K562 (cell line): ENCODE measurements at regions not wholly inside any gene's neighbourhood (a gene's known extent, or its start where the extent isn't known, plus 50 kb on each side); places are given as distances from the start of the nearest gene placed in this dataset.

Experiments
- ATAC-seq: fragments of 200-7000 bp; cut with Tn5 transposase; 3 replicates; pipeline ENCODE4 v1.9.1; 2020; ENCODE audit warnings: moderate library complexity
- BruUV-seq: library from RNA; stranded (reverse); fragments of 400-500 nt; replicated peaks from 2 replicates; lab custom pipeline; 2021; lab: Mats Ljungman, UMichigan
- CTCF ChIA-PET: fragments of 300-600 bp; formaldehyde crosslinking; extraction: SDS; loops from one replicate; lab custom pipeline; 2021; ENCODE audit warnings: low intra/inter-chr PET ratio; lab: Yijun Ruan, JAX
- POLR2A ChIA-PET: fragments of 300-600, 350-650 bp; sonication (Branson Sonifier 250); formaldehyde crosslinking; extraction: SDS; loops from one replicate; lab custom pipeline; 2021; ENCODE audit warnings: antibody characterized with exemption, inconsistent platforms; lab: Yijun Ruan, JAX
- DNase-seq, 4 experiments: peaks; one replicate each; pipeline versions ENCODE4 v3.0.0 to v3.0.0-alpha.2; 2011 to 2018; ENCODE audit warnings: low spot score in 3 of 4, mixed read lengths in 3 of 4; ENCODE audit errors: extremely low read depth in 1 of 4
- FAIRE-seq: peaks from 2 replicates; lab custom pipeline; 2011; peaks lifted over from hg19 to GRCh38; lab: Jason Lieb, UNC
- H2AFZ ChIP-seq: 2 replicates; pipeline ENCODE4 v1.6.0; 2011; ENCODE audit warnings: low read depth, low read length, control low read depth, inconsistent platforms
- H3K27ac ChIP-seq: fragments of 200-600 bp; 3 replicates; pipeline ENCODE4 v1.8.0; 2011; ENCODE audit warnings: low read depth, mild to moderate bottlenecking, control low read depth, inconsistent platforms, low read length, moderate library complexity, mixed read lengths; ENCODE audit errors: extremely low read depth
- H3K27me3 ChIP-seq, 2 experiments: fragments of 300-600 bp in 1 of 2; 2 replicates in 1 of 2; 3 replicates in 1 of 2; pipeline versions ENCODE4 v1.6.0 to v1.8.0; 2011; ENCODE audit warnings: inconsistent platforms in 2 of 2, low read length in 2 of 2, mild to moderate bottlenecking in 1 of 2, mixed read lengths in 1 of 2, moderate library complexity in 1 of 2; ENCODE audit not compliant: control insufficient read depth in 2 of 2, insufficient read depth in 2 of 2
- H3K36me3 ChIP-seq: fragments of 300-600 bp; 3 replicates; pipeline ENCODE4 v1.8.0; 2011; ENCODE audit warnings: mild to moderate bottlenecking, low read length, inconsistent platforms; ENCODE audit not compliant: control insufficient read depth, insufficient read depth
- H3K4me1 ChIP-seq, 2 experiments: fragments of 200-600 bp in 1 of 2; replicated peaks in 1 of 2; 2 replicates in 1 of 2; 3 replicates in 1 of 2; pipeline versions ENCODE4 v1.5.1 to v1.8.0; 2011; ENCODE audit warnings: inconsistent platforms in 2 of 2, low read length in 2 of 2, mild to moderate bottlenecking in 1 of 2, mixed read lengths in 1 of 2, moderate library complexity in 1 of 2; ENCODE audit not compliant: control insufficient read depth in 2 of 2, insufficient read depth in 2 of 2
- H3K4me2 ChIP-seq: 2 replicates; pipeline ENCODE4 v1.6.1; 2011; ENCODE audit warnings: low read length, control low read depth, inconsistent platforms, mixed read lengths; ENCODE audit not compliant: insufficient read depth
- H3K4me3 ChIP-seq: fragments of 200-600 bp; sonication (generic), shearing (Covaris generic); 2 replicates; pipeline ENCODE4 v1.5.1; 2016; ENCODE audit warnings: control low read depth, inconsistent platforms
- H3K79me2 ChIP-seq: fragments of 200-600 bp; 3 replicates; pipeline ENCODE4 v1.8.0; 2011; ENCODE audit warnings: low read length, inconsistent platforms; ENCODE audit not compliant: control insufficient read depth, insufficient read depth
- H3K9ac ChIP-seq, 2 experiments: 2 replicates each; pipeline versions ENCODE4 v1.6.0 to v1.6.1; 2011; ENCODE audit warnings: low read depth in 2 of 2, low read length in 2 of 2, control low read depth in 1 of 2, inconsistent platforms in 1 of 2, mild to moderate bottlenecking in 1 of 2, mixed read lengths in 1 of 2; ENCODE audit not compliant: insufficient read depth in 1 of 2
- H3K9me1 ChIP-seq: one replicate; pipeline ENCODE4 v1.6.0; 2011; ENCODE audit warnings: inconsistent platforms, mild to moderate bottlenecking, low read length, moderate library complexity; ENCODE audit not compliant: control insufficient read depth, insufficient read depth
- H3K9me3 ChIP-seq: replicated peaks from 2 replicates; pipeline ENCODE4 v1.5.1; 2011; ENCODE audit warnings: low read depth, low read length, inconsistent platforms; ENCODE audit not compliant: control insufficient read depth, insufficient read depth
- H4K20me1 ChIP-seq: replicated peaks from 2 replicates; pipeline ENCODE4 v1.6.1; 2011; ENCODE audit warnings: low read length, inconsistent platforms, mixed read lengths; ENCODE audit not compliant: control insufficient read depth, insufficient read depth
- CBFA2T3 ChIP-seq: fragments of 450-650 bp; IDR thresholded peaks from 2 replicates; pipeline ENCODE4 v1.6.1; 2017
- ETS1 ChIP-seq: conservative IDR thresholded peaks from 2 replicates; pipeline ENCODE4 v1.6.1; 2011; ENCODE audit warnings: low read depth, mild to moderate bottlenecking, low read length; ENCODE audit not compliant: control insufficient read depth
- IFI16 ChIP-seq: fragments of 250-450 bp; sonication (Bioruptor Pico); IDR thresholded peaks from 2 replicates; pipeline ENCODE4 v2.1.2; 2022; ENCODE audit warnings: mild to moderate bottlenecking, inconsistent platforms
- MYNN ChIP-seq, 2 experiments: sonication (generic); formaldehyde crosslinking in 1 of 2; IDR thresholded peaks; 2 replicates each; pipeline versions ENCODE4 v1.5.0 to v1.6.1; 2016 to 2020; ENCODE audit warnings: antibody characterized with exemption in 1 of 2, missing genetic modification reagents in 1 of 2
- PKNOX1 ChIP-seq: fragments of 450-650 bp; IDR thresholded peaks from 2 replicates; pipeline ENCODE4 v1.6.1; 2016
- ZNF253 ChIP-seq: fragments of 250-450 bp; sonication (Bioruptor Pico); conservative IDR thresholded peaks from 2 replicates; pipeline ENCODE4 v1.6.1; 2021; ENCODE audit warnings: mild to moderate bottlenecking
- ZNF3 ChIP-seq: fragments of 250-450 bp; sonication (Bioruptor Pico); IDR thresholded peaks from 2 replicates; pipeline ENCODE4 v1.5.0; 2021; ENCODE audit warnings: mild to moderate bottlenecking, moderate library complexity
- WGBS: fragments of 100-300 bp; shearing (Covaris generic); methylation state at CpG from one replicate; pipeline ENCODE4 v1.1.6; 2016; ENCODE audit warnings: low coverage, mixed read lengths; ENCODE audit not compliant: insufficient coverage; ENCODE audit errors: missing lambda C conversion rate; 5-methylcytosine and 5-hydroxymethylcytosine counted together
- in situ Hi-C: fragments of 300-500 bp; cut with MboI; formaldehyde crosslinking; loops from 4 replicates; pipeline ENCODE4 v1.15.0; 2018; ENCODE audit warnings: inconsistent platforms, mixed read lengths
- intact Hi-C: fragments of 100-400 bp; cut with micrococcal nuclease; formaldehyde crosslinking; loops from 2 replicates; pipeline ENCODE4 v1.14.2; 2022

GRCh38 chr5:2012885-2013284 is 130.2 kb upstream of the IRX4 start (continued):
- TF ChIP-seq ETS1 = no peak
- no peak for TF ChIP-seq PKNOX1

GRCh38 chr5:2011481-2012411 is 129.0 kb upstream of the IRX4 start:
- DNase-seq = peak in 1 of 4 experiments; percentile 12
- peak; percentile 38; the same call in 2 of the 3 replicates for ATAC-seq
- intact Hi-C loops (no loop called here), in situ Hi-C loops (no loop called here)
- H3K27me3 ChIP-seq = peaks cover 36 to 76% of the 10 kb centered on the region in 2 experiments; a peak in 3 of 5 replicates
- no peak overlapping the region for H2AFZ ChIP-seq
- BruUV-seq = no TSS peak
- H3K79me2 ChIP-seq = no peaks in the 10 kb centered on the region
- peaks cover 0 to 12% of the 10 kb centered on the region in 2 experiments; a peak in 2 of 5 replicates for H3K4me1 ChIP-seq
- no peak overlapping the region for H3K4me3 ChIP-seq
- no peak overlapping the region for H3K9ac ChIP-seq
- peaks cover 7% of the 10 kb centered on the region for H4K20me1 ChIP-seq
- H3K27ac ChIP-seq = no peak overlapping the region
- TF ChIP-seq CBFA2T3 (0 out of 2 replicates have a peak, but pooled peaks have one; percentile 7), IFI16 (CRISPR knock-in tag) (no peak), MYNN (IDR thresholded peaks at IDR 0.05) (no peak), MYNN (CRISPR knock-in tag; IDR thresholded peaks at IDR 0.05) (no peak), ZNF253 (CRISPR knock-in tag) (no peak), ZNF3 (CRISPR knock-in tag) (no peak)
- H3K4me2 ChIP-seq = no peak overlapping the region
- CTCF ChIA-PET = no interaction called here
- FAIRE-seq = peak; percentile 32
- under 1% methylated on average over 18 of the region's 18 CpGs for WGBS
- POLR2A ChIA-PET = interaction anchor here (0.6 kb wide), 1 partner anchor 714 kb away, joined by 3 read pairs; no protein-coding TSS in a partner anchor
- no peaks in the 10 kb centered on the region for H3K36me3 ChIP-seq
- peaks cover under 1% of the 10 kb centered on the region for H3K9me1 ChIP-seq
- H3K9me3 ChIP-seq = no peaks in the 10 kb centered on the region
